Activated naive CD8-positive, alpha-beta T cell treated with anti-CD3 and anti-CD28 coated beads, Interleukin-2, amount 10 ng/mL, durations not matched to agents 7 days and 5 days (primary cell): ENCODE measurements at regions not wholly inside any gene's neighbourhood (a gene's known extent, or its start where the extent isn't known, plus 50 kb on each side); places are given as distances from the start of the nearest gene placed in this dataset.
"Not testable (repeated sequence)": the region's sequence is repeated elsewhere in the genome, so short reads cannot be mapped to it uniquely, and the experiment has no call there.

Experiments
- ATAC-seq: fragments of 150-1000 bp; cut with Tn5 transposase; one replicate; pipeline ENCODE4 v1.10.0; 2021; ENCODE audit warnings: low read depth, moderate library complexity
- POLR2A ChIA-PET: fragments of 350-600 bp; sonication (Branson Sonifier 250); formaldehyde crosslinking; loops from one replicate; lab custom pipeline; 2021; ENCODE audit warnings: antibody characterized with exemption; lab: Charles Lee
- DNase-seq: peaks from one replicate; pipeline ENCODE4 v3.0.0; 2021
- H3K27ac Mint-ChIP-seq: one replicate; pipeline ENCODE4 v1.8.0; 2022; ENCODE audit warnings: mild to moderate bottlenecking, mixed read lengths
- H3K27me3 Mint-ChIP-seq: one replicate; pipeline ENCODE4 v1.8.0; 2022; ENCODE audit warnings: mild to moderate bottlenecking, moderate library complexity, mixed read lengths
- H3K36me3 Mint-ChIP-seq: one replicate; pipeline ENCODE4 v1.8.0; 2021; ENCODE audit warnings: mild to moderate bottlenecking, mixed read lengths
- H3K4me1 Mint-ChIP-seq: one replicate; pipeline ENCODE4 v1.8.0; 2021; ENCODE audit warnings: mixed read lengths
- H3K4me3 Mint-ChIP-seq: one replicate; pipeline ENCODE4 v1.8.0; 2022; ENCODE audit warnings: mild to moderate bottlenecking, moderate library complexity, mixed read lengths
- H3K9me3 Mint-ChIP-seq: one replicate; pipeline ENCODE4 v1.8.0; 2021; ENCODE audit warnings: mixed read lengths

DNA sequence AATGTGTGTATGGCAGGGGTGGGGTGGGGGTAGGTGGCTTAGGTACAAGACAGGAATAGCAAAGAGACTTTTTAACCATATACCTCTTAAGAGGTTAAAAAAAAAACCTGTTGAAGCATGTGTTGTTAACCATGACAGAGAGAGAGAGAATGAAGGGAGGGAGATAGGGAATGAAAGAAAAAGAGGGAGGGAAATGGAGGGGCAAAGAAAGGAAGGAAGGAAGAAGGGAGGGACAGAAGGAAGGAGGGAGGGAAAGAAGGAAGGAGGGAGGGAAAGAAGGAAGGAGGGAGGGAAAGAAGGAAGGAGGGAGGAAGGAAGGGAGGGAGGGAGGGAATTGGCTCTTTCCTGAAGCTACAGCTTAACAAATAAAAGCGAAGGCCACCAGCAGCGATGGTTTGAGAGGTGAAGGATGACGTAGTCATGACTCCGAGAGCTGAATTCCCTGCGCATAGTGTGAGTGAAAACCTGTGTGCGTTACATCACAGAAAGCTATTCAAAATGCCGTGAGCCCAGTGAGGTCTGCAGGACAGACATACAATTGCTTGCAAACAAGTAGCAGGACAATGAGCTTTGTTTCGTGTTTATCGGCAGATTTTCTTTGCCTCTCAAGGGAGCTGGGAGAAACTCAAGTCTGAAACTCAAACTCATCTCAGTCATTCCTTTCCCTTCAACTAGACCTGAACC, 88.6 kb upstream of the NEDD9 start:
- H3K4me3 Mint-ChIP-seq, result no peak overlapping the region
- DNase-seq (no peak), ATAC-seq (no peak)
- H3K9me3 Mint-ChIP-seq, result peaks cover 9% of the 10 kb centered on the region
- no peaks in the 10 kb centered on the region for H3K27me3 Mint-ChIP-seq
- peaks cover 53% of the 10 kb centered on the region for H3K36me3 Mint-ChIP-seq
- H3K4me1 Mint-ChIP-seq, result peaks cover 40% of the 10 kb centered on the region
- H3K27ac Mint-ChIP-seq, result no peak overlapping the region
- POLR2A ChIA-PET, result no interaction called here

DNA sequence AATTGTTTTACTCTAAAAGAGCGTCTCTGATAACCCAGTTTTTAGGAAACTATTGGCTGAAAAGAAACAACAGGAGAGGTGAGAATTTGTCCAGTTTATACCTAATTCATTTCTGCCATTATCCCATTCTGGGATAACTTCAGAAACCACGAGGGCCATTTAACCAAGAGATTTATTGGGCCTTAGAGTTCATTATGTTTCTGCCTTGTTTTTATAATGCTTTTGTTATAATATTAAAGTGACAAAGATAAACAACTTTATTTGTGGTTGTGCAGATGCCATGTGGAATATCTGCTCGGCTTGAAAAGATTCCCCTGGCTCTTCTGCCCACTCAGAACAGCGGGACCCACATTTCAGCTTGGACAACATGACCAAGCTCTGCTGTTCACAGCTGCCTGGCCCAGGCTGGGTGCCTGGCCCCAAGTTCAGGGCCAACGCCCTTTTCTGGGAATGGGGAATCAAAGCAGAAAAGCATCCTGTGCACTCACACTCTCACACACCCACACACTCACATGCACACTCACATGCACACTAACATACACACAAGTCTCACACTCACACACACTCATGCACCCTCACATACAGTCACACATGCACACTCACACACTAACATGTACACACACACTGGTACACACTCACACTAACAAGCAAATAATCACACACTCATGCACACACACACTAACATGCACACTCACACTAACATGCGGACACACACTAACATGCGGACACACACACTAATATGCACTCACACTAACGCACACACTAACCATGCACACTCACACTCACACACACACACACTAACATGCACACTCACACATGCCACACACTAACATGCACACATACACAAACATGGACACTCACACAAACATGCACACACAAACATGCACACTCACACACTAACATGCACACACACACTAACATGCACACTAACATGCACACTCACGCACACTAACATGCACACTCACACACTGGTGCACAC, 86.7 kb upstream of the NEDD9 start:
- H3K27ac Mint-ChIP-seq, result peak overlapping the region; percentile 66
- H3K4me3 Mint-ChIP-seq, result peak overlapping the region; percentile 20
- no peak for DNase-seq
- H3K27me3 Mint-ChIP-seq, result no peaks in the 10 kb centered on the region
- peaks cover 57% of the 10 kb centered on the region for H3K36me3 Mint-ChIP-seq
- H3K4me1 Mint-ChIP-seq, result peaks cover 33% of the 10 kb centered on the region
- POLR2A ChIA-PET, result no interaction called here
- peaks cover 9% of the 10 kb centered on the region for H3K9me3 Mint-ChIP-seq
- no peak for ATAC-seq

DNA sequence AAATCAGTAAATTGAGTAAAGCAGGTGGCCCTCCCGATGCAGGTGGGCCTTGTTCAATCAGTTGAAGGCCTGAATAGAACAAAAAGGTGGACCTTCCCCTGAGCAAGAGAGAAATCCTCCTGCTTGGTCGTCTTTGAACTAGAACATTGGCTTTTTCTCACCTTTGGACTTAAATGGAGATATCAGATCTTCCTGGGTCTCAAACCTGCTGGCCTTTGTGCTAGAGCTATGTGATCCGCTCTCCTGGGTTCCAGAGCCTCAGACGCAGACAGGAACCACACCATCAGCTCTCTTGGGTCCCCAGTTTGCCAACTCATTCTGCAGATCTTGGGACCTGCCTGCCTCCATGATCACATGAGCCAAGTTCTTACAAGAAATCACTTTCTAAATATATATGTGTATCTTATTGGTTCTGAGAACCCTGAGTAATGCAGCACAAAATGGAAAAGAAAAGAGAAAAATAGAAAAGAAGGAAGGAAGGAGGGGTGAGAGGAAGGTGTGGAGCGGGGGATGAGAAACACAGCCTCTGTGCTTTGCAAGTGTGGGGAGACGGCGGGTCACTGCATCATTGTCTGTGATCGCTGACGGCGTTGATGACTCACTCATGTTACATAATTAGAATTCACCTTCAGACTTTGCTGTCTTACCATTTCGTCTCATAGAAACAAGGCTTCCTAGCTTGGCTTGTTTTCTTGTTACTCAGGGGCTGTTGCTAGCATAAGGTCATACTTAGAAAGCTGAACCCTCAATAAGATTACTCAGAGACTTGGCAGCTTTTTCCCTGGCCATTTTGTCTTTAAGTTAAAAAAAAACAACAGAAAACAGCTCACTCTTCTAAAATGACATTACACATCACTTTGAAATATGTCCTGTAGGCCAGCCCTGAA, 85.7 kb upstream of the NEDD9 start:
- peak; percentile 67 for ATAC-seq
- Mint-ChIP-seq H3K4me3 (peak overlapping the region; percentile 15), H3K27me3 (no peaks in the 10 kb centered on the region), H3K9me3 (peaks cover 12% of the 10 kb centered on the region), H3K4me1 (peaks cover 27% of the 10 kb centered on the region), H3K27ac (peak overlapping the region; percentile 46), H3K36me3 (peaks cover 60% of the 10 kb centered on the region)
- DNase-seq, result no peak
- POLR2A ChIA-PET, result no interaction called here

DNA sequence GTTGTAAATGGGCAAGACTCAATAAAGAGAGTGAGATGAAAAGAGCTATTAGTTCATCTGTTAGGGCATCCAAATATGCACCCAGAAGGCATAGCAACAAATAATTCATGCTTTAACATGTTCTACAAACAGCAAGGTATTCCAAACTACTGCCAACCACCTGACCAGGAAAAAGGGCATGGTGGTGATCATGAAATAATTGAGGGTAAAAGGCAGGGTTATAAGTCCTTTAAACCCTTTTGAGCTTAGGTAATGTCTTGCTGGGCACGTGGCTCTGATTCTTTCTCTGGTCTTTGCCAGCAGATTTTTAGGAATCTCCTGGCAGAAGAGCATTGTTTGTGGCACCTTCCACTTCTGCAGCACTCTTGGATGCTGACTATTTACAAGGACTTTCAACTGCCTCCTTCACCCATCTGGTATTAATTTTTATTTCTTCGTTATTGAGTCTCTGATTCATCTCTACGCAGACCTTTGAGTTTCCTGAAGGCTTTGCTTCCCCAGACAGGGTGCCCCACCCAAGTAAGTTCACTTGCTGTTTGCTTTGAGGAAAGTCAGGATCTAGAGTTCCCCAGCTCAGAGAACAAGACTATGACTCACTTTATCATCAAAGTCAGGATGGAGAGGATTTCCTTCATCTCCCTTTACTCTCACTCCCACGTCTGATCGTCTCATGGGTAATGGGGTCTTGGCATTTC, 83.4 kb upstream of the NEDD9 start:
- POLR2A ChIA-PET, result no interaction called here
- DNase-seq, result no peak
- Mint-ChIP-seq H3K36me3 (peaks cover 67% of the 10 kb centered on the region), H3K4me3 (no peak overlapping the region), H3K27me3 (no peaks in the 10 kb centered on the region), H3K9me3 (peaks cover 16% of the 10 kb centered on the region), H3K27ac (no peak overlapping the region), H3K4me1 (peaks cover 33% of the 10 kb centered on the region)
- ATAC-seq, result no peak

DNA sequence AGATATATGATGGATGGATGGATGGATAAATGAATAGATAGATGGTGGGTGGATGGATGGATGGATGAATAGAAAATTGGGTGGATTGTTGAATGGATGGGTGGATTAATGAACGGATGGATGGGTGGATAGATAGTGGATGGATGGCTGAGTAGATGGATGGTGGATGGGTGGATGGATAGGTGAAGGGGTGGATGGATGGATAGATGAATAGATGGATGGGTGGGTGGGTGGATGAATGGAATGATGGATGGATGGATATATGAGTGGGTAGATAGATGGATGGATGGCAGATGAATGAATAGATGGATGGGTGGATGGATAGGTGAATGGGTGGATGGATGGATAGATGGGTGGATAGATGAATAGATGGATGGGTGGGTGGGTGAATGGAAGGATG, 80.7 kb upstream of the NEDD9 start:
- Mint-ChIP-seq H3K4me1 (peaks cover 25% of the 10 kb centered on the region), H3K36me3 (peaks cover 52% of the 10 kb centered on the region), H3K27ac (no peak overlapping the region), H3K27me3 (no peaks in the 10 kb centered on the region), H3K4me3 (no peak overlapping the region), H3K9me3 (peaks cover 12% of the 10 kb centered on the region)
- POLR2A ChIA-PET, result no interaction called here
- DNase-seq, result no peak
- ATAC-seq, result no peak

DNA sequence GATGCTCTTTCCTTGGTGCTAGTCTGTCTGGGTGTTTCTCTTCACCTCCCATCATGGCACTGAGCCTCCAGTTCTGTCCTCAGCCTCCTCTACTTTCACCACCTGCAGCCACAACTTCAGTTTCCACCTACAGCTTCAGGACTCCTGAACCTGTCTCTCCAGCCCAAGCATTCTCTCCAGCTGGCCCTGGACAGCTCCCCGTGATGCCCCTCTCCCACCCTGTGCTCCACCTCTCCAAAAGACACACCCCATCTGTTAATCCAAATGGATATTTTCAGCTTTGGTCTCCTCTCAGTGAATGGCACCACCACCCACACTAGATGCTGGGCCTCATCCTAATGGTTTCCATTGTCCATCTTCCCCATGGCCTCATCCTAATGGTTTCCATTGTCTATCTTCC, 79.5 kb upstream of the NEDD9 start:
- Mint-ChIP-seq H3K27ac (no peak overlapping the region), H3K4me3 (no peak overlapping the region), H3K36me3 (peaks cover 46% of the 10 kb centered on the region), H3K4me1 (peaks cover 23% of the 10 kb centered on the region), H3K27me3 (no peaks in the 10 kb centered on the region), H3K9me3 (peaks cover 12% of the 10 kb centered on the region)
- DNase-seq, result no peak
- ATAC-seq, result no peak
- POLR2A ChIA-PET, result no interaction called here

DNA sequence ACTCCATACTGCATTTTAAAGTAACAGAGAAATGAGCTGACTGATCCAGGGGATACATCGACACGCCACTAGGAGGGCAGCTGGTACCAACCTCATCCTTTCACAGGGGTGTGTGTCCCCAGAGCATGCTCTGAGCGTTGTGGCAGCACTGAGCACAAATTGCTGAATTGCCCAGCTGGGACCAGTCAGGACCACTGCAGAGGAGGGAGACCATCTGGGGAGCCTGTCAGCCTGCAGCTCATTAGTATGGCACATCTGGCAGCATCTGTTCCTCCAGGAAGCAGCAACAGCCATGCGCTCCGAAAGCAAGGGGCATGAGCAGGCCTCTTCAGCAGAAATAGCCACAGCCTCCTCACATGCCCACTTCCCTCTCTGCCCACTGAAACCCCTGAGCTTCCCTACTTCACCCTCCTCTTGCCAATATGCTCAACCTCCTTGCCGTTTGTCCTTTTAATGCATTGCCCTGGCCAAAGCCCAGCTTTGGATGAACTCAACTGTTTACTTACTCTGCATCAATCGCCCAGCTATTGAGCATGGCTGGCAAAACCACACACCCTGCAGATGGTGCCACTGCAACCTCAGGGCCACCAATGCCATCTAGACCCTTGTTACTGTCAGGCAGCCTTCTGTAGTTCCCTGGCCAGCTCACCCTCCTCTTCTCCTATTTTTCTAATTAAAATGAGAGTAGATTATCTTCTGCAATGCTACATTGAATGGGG, 77.6 kb upstream of the NEDD9 start:
- POLR2A ChIA-PET, result no interaction called here
- Mint-ChIP-seq H3K36me3 (peaks cover 48% of the 10 kb centered on the region), H3K9me3 (peaks cover 9% of the 10 kb centered on the region), H3K27ac (no peak overlapping the region), H3K4me1 (peaks cover 20% of the 10 kb centered on the region), H3K27me3 (no peaks in the 10 kb centered on the region), H3K4me3 (no peak overlapping the region)
- DNase-seq (no peak), ATAC-seq (no peak)

DNA sequence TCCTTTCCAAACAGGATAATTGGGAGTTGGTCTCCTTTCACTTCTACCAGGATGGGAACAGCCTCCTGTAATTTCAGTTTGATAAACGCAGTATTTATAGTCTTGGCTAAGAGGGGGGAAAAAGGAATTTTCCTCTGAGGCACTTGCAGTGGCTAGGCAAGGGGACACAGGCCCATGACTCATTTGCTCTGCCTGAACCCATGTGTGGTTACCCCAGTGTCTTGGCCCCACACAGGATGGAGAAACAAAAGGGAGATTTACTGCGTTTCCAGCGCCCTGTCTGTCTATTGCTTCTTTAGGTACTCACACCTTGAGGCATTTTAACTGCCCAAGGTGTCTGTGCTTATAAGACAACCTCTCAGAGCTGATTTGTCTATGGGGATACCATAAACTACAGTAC, 74.8 kb upstream of the NEDD9 start:
- ATAC-seq (no peak), DNase-seq (no peak)
- H3K27me3 Mint-ChIP-seq, result no peaks in the 10 kb centered on the region
- POLR2A ChIA-PET, result no interaction called here
- H3K27ac Mint-ChIP-seq, result no peak overlapping the region
- H3K4me3 Mint-ChIP-seq, result no peak overlapping the region
- H3K9me3 Mint-ChIP-seq, result peaks cover 6% of the 10 kb centered on the region
- H3K4me1 Mint-ChIP-seq, result peaks cover 16% of the 10 kb centered on the region
- H3K36me3 Mint-ChIP-seq, result peaks cover 59% of the 10 kb centered on the region

DNA sequence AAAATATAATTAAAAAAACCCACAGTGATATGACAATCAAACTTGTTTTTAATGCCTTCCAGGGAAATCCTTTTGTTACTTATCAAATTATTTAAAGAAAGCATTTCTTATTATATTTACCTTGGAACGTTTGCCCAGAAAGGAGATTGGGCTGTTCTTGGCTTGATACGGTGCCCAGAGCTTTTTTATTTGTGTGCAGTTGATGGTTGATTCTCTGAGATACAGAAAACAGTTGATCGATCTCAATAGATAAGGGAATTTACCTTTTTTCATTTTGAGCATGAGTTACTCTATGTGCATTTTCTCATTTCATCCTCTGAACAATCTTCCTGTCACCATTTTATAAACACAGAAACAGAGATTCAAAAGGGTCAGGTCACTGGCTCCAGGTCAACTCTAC, 72.5 kb upstream of the NEDD9 start:
- H3K36me3 Mint-ChIP-seq, result peaks cover 69% of the 10 kb centered on the region
- no peaks in the 10 kb centered on the region for H3K27me3 Mint-ChIP-seq
- POLR2A ChIA-PET, result no interaction called here
- peaks cover 21% of the 10 kb centered on the region for H3K4me1 Mint-ChIP-seq
- ATAC-seq (no peak), DNase-seq (no peak)
- H3K4me3 Mint-ChIP-seq, result no peak overlapping the region
- H3K27ac Mint-ChIP-seq, result no peak overlapping the region
- peaks cover 16% of the 10 kb centered on the region for H3K9me3 Mint-ChIP-seq

DNA sequence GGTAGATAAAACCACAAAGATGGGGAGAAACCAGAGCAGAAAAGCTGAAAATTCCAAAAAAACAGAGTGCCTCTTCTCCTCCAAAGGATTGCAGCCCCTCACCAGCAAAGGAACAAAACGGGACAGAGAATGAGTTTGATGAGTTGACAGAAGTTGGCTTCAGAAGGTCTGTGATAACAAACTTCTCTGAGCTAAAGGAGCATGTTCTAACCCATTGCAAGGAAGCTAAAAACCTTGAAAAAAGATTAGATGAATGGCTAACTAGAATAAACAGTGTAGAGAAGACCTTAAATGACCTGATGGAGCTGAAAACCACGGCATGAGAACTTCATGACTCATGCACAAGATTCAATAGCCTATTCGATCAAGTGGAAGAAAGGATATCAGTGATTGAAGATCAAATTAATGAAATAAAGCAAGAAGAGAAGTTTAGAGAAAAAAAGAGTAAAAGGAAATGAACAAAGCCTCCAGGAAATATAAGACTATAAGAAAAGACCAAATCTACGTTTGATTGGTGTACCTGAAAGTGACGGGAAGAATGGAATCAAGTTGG, 67.5 kb upstream of the NEDD9 start:
- POLR2A ChIA-PET, H3K27me3 Mint-ChIP-seq, DNase-seq, ATAC-seq, H3K4me3 Mint-ChIP-seq: not testable (repeated sequence)
- Mint-ChIP-seq H3K36me3 (peaks cover 89% of the 10 kb centered on the region), H3K27ac (peak overlapping the region; percentile 4), H3K9me3 (peaks cover 21% of the 10 kb centered on the region), H3K4me1 (peaks cover 18% of the 10 kb centered on the region)

DNA sequence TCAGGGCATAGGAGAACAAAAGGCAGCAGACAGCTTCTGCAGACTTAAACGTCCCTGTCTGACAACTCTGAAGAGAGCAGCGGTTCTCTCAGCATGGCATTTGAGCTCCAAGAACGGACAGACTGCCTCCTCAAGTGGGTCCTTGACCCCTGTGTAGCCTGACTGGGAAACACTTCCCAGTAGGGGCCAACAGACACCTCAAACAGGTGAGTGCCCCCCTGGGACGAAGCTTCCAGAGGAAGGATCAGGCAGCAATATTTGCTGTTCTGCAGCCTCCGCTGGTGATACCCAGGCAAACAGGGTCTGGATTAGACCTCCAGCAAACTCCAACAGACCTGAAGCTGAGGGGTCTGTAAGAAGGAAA, 66.9 kb upstream of the NEDD9 start:
- H3K36me3 Mint-ChIP-seq, result peaks cover 89% of the 10 kb centered on the region

More for the DNA sequence above, 66.9 kb upstream of the NEDD9 start:
- Mint-ChIP-seq H3K9me3 (peaks cover 19% of the 10 kb centered on the region), H3K4me1 (peaks cover 20% of the 10 kb centered on the region)
- POLR2A ChIA-PET, H3K27me3 Mint-ChIP-seq, ATAC-seq, H3K27ac Mint-ChIP-seq, DNase-seq, H3K4me3 Mint-ChIP-seq: not testable (repeated sequence)
